ENCODE measurements at regions not wholly inside any gene's neighbourhood (a gene's known extent, or its start where the extent isn't known, plus 50 kb on each side); places are given as distances from the start of the nearest gene placed in this dataset.

- TF ChIP-seq TAF1 (IDR thresholded peaks at IDR 0.05; ENCODE audit: low read depth, low read length) (no peak), POLR2A (IDR thresholded peaks at IDR 0.05; ENCODE audit: low read depth, low read length) (no peak)
These were observed 187.7 kb upstream of the VSTM2A start for GRCh38 chr7:54354436-54354835.
